ENCODE measurements at regions not wholly inside any gene's neighbourhood (a gene's known extent, or its start where the extent isn't known, plus 50 kb on each side); places are given as distances from the start of the nearest gene placed in this dataset.

- TF ChIP-seq POLR2A (IDR thresholded peaks at IDR 0.05; ENCODE audit: low read depth, low read length) (no peak), CTCF (IDR thresholded peaks at IDR 0.05; ENCODE audit: extremely low read depth in 1 of 2, insufficient read depth in 1 of 2, low read depth in 1 of 2, low read length in 2 of 2) (no peak), MAX (IDR thresholded peaks at IDR 0.05; ENCODE audit: insufficient read depth, insufficient read length) (no peak), POLR2AphosphoS5 (IDR thresholded peaks at IDR 0.05; ENCODE audit: insufficient read depth, low read depth, low read length) (no peak), MYC (IDR thresholded peaks at IDR 0.05; ENCODE audit: low read depth, low read length) (no peak), EZH2 (IDR thresholded peaks at IDR 0.05; ENCODE audit: borderline replicate concordance, low read depth, low read length, severe bottlenecking) (no peak), FOS (IDR thresholded peaks at IDR 0.05; ENCODE audit: borderline replicate concordance, insufficient read depth, low read length) (no peak)
Observed at GRCh38 chr2:150567771-150568301, 80.4 kb upstream of the RND3 start.

All from endothelial cell of umbilical vein (primary cell).